DMS53 treated with DMSO at 0.1 percent for 48 hours (cell line): ENCODE measurements at regions not wholly inside any gene's neighbourhood (a gene's known extent, or its start where the extent isn't known, plus 50 kb on each side); places are given as distances from the start of the nearest gene placed in this dataset.
"Not testable (repeated sequence)": the region's sequence is repeated elsewhere in the genome, so short reads cannot be mapped to it uniquely, and the experiment has no call there.

Source experiments
- DNase-seq: peaks from one replicate; lab custom pipeline; 2025; ENCODE audit not compliant: unreplicated experiment; lab: John Stamatoyannopoulos, UW

GRCh38 chr6:33896391-33897188 is 92.8 kb upstream of the MLN start:
- DNase-seq = no peak

- no peak for DNase-seq
Observed at GRCh38 chr6:33895988-33896387, 92.2 kb upstream of the MLN start.

GRCh38 chr6:33895296-33895695 is 91.5 kb upstream of the MLN start:
- no peak for DNase-seq

- no peak for DNase-seq
Observed at GRCh38 chr6:33894438-33894837, 90.6 kb upstream of the MLN start.

- DNase-seq = no peak
Observed at GRCh38 chr6:33892581-33893346, 89.0 kb upstream of the MLN start.

GRCh38 chr6:33888664-33889200 is 84.9 kb upstream of the MLN start:
- no peak for DNase-seq

GRCh38 chr6:33888183-33888582 is 84.4 kb upstream of the MLN start:
- no peak for DNase-seq

- no peak for DNase-seq
Observed at GRCh38 chr6:33886673-33887144, 82.9 kb upstream of the MLN start.

GRCh38 chr6:33885132-33886057 is 81.6 kb upstream of the MLN start:
- DNase-seq = peak; percentile 58

- not testable (repeated sequence) for DNase-seq
Observed at GRCh38 chr6:33883621-33884020, 79.8 kb upstream of the MLN start.

- DNase-seq = no peak
Observed at GRCh38 chr6:33882154-33882553, 78.4 kb upstream of the MLN start.

GRCh38 chr6:33880766-33881165 is 77.0 kb upstream of the MLN start:
- DNase-seq = no peak

GRCh38 chr6:33880104-33880678 is 76.4 kb upstream of the MLN start:
- DNase-seq = no peak

GRCh38 chr6:33878562-33878961 is 74.8 kb upstream of the MLN start:
- DNase-seq = peak; percentile 54

- no peak for DNase-seq
Observed at GRCh38 chr6:33877982-33878535, 74.3 kb upstream of the MLN start.

GRCh38 chr6:33875696-33876095 is 71.9 kb upstream of the MLN start:
- no peak for DNase-seq

GRCh38 chr6:33875141-33875581 is 71.4 kb upstream of the MLN start:
- no peak for DNase-seq

GRCh38 chr6:33874136-33874760 is 70.4 kb upstream of the MLN start:
- DNase-seq = no peak

GRCh38 chr6:33872761-33873160 is 69.0 kb upstream of the MLN start:
- no peak for DNase-seq
